ENCODE measurements at regions not wholly inside any gene's neighbourhood (a gene's known extent, or its start where the extent isn't known, plus 50 kb on each side); places are given as distances from the start of the nearest gene placed in this dataset.

DNA sequence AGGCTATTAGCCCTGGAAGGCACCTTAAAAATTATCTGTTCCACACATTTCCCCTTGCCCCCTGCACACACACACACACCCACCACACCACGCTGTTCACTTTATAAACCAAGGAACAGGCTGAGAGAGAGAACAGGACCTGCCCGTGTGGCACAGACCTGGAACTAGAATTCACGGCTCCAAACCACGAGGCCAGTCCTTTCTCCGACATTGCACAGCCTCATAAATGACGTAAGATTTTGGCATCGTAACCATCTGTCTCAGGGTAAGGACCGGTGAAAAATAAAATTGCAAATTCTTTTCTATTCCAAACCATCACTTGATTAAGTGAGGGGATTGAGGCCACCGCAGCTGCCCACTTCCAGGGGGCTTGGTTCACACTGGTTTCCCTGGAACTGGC, 330.3 kb downstream of the BCOR start:
- Histone ChIP-seq H2AFZ (ENCODE audit: low read depth) (no peak overlapping the region), H3K36me3 (replicated peaks in 1 of 2; ENCODE audit: control insufficient read depth in 1 of 2, insufficient read depth in 2 of 2, low read length in 1 of 2) (no peaks in the 10 kb centered on the region), H4K20me1 (ENCODE audit: insufficient read depth) (no peaks in the 10 kb centered on the region), H3K4me1 (ENCODE audit: control insufficient read depth in 1 of 2, insufficient read depth in 2 of 2, low read depth in 1 of 2, low read length in 1 of 2) (peaks cover 0 to 27% of the 10 kb centered on the region in 2 experiments; a peak in 1 of 4 replicates), H3K9me2 (no peaks in the 10 kb centered on the region), H3K79me2 (ENCODE audit: insufficient read depth) (no peaks in the 10 kb centered on the region), H3K4me2 (no peak overlapping the region), H3K27me3 (ENCODE audit: insufficient read depth) (peaks cover 15% of the 10 kb centered on the region; the same call in 1 of the 2 replicates), H3F3A (replicated peaks; ENCODE audit: insufficient read depth) (no peaks in the 10 kb centered on the region), H3K4me3 (ENCODE audit: low read depth in 2 of 2, low read length in 1 of 2) (no peak overlapping the region), H3K9ac (no peak overlapping the region), H3K27ac (ENCODE audit: low read depth in 2 of 2, low read length in 1 of 2) (peak overlapping the region in 1 of 2 experiments; percentile 64; a peak in 2 of 4 replicates), H3K9me3 (no peaks in the 10 kb centered on the region)
- ChIA-PET CTCF (no interaction called here), POLR2A (no interaction called here)
- TF ChIP-seq TEAD4 (IDR thresholded peaks at IDR 0.05; ENCODE audit: borderline replicate concordance, insufficient read depth) = no peak
- TF ChIP-seq JUND (IDR thresholded peaks at IDR 0.05) = no peak
- TF ChIP-seq, protein P1, sequence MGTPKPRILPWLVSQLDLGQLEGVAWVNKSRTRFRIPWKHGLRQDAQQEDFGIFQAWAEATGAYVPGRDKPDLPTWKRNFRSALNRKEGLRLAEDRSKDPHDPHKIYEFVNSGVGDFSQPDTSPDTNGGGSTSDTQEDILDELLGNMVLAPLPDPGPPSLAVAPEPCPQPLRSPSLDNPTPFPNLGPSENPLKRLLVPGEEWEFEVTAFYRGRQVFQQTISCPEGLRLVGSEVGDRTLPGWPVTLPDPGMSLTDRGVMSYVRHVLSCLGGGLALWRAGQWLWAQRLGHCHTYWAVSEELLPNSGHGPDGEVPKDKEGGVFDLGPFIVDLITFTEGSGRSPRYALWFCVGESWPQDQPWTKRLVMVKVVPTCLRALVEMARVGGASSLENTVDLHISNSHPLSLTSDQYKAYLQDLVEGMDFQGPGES (IDR thresholded peaks at IDR 0.05; ENCODE audit: low read depth, low read length) = no peak
- no peak for TF ChIP-seq RXRA (IDR thresholded peaks at IDR 0.05; ENCODE audit: borderline replicate concordance, low read depth)
- TF ChIP-seq MEF2A (IDR thresholded peaks at IDR 0.05; ENCODE audit: borderline replicate concordance, low read depth) = no peak
- no peak for TF ChIP-seq GATA2 (CRISPR knock-in tag; IDR thresholded peaks at IDR 0.05)
- TF ChIP-seq, protein P2, sequence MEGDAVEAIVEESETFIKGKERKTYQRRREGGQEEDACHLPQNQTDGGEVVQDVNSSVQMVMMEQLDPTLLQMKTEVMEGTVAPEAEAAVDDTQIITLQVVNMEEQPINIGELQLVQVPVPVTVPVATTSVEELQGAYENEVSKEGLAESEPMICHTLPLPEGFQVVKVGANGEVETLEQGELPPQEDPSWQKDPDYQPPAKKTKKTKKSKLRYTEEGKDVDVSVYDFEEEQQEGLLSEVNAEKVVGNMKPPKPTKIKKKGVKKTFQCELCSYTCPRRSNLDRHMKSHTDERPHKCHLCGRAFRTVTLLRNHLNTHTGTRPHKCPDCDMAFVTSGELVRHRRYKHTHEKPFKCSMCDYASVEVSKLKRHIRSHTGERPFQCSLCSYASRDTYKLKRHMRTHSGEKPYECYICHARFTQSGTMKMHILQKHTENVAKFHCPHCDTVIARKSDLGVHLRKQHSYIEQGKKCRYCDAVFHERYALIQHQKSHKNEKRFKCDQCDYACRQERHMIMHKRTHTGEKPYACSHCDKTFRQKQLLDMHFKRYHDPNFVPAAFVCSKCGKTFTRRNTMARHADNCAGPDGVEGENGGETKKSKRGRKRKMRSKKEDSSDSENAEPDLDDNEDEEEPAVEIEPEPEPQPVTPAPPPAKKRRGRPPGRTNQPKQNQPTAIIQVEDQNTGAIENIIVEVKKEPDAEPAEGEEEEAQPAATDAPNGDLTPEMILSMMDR (IDR thresholded peaks at IDR 0.05) = no peak
- TF ChIP-seq, protein P3, sequence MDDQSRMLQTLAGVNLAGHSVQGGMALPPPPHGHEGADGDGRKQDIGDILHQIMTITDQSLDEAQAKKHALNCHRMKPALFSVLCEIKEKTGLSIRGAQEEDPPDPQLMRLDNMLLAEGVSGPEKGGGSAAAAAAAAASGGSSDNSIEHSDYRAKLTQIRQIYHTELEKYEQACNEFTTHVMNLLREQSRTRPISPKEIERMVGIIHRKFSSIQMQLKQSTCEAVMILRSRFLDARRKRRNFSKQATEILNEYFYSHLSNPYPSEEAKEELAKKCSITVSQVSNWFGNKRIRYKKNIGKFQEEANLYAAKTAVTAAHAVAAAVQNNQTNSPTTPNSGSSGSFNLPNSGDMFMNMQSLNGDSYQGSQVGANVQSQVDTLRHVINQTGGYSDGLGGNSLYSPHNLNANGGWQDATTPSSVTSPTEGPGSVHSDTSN (IDR thresholded peaks at IDR 0.05) = no peak
- no peak for TF ChIP-seq FOXM1 (IDR thresholded peaks at IDR 0.05; ENCODE audit: low read depth)
- TF ChIP-seq, protein P4, sequence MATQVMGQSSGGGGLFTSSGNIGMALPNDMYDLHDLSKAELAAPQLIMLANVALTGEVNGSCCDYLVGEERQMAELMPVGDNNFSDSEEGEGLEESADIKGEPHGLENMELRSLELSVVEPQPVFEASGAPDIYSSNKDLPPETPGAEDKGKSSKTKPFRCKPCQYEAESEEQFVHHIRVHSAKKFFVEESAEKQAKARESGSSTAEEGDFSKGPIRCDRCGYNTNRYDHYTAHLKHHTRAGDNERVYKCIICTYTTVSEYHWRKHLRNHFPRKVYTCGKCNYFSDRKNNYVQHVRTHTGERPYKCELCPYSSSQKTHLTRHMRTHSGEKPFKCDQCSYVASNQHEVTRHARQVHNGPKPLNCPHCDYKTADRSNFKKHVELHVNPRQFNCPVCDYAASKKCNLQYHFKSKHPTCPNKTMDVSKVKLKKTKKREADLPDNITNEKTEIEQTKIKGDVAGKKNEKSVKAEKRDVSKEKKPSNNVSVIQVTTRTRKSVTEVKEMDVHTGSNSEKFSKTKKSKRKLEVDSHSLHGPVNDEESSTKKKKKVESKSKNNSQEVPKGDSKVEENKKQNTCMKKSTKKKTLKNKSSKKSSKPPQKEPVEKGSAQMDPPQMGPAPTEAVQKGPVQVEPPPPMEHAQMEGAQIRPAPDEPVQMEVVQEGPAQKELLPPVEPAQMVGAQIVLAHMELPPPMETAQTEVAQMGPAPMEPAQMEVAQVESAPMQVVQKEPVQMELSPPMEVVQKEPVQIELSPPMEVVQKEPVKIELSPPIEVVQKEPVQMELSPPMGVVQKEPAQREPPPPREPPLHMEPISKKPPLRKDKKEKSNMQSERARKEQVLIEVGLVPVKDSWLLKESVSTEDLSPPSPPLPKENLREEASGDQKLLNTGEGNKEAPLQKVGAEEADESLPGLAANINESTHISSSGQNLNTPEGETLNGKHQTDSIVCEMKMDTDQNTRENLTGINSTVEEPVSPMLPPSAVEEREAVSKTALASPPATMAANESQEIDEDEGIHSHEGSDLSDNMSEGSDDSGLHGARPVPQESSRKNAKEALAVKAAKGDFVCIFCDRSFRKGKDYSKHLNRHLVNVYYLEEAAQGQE (IDR thresholded peaks at IDR 0.05; ENCODE audit: low read depth, low read length) = no peak
- TF ChIP-seq RFX5 (IDR thresholded peaks at IDR 0.05; ENCODE audit: low read length) = no peak
- no peak for TF ChIP-seq POLR2AphosphoS5 (IDR thresholded peaks at IDR 0.05; ENCODE audit: low read depth, low read length)
- TF ChIP-seq CHD2 (IDR thresholded peaks at IDR 0.05; ENCODE audit: low read length, partially characterized antibody) = no peak
- TF ChIP-seq TAF1 (IDR thresholded peaks at IDR 0.05; ENCODE audit: borderline replicate concordance, low read depth, low read length) = no peak
- TF ChIP-seq SMC3 (IDR thresholded peaks at IDR 0.05; ENCODE audit: low read depth, low read length) = no peak
- no peak for TF ChIP-seq ELF1 (IDR thresholded peaks at IDR 0.05)
- DNase-seq = no peak
- 62% methylated on average over 9 of the region's 9 CpGs for WGBS (ENCODE audit: low lambda C conversion rate)
